ENCODE measurements at regions not wholly inside any gene's neighbourhood (a gene's known extent, or its start where the extent isn't known, plus 50 kb on each side); places are given as distances from the start of the nearest gene placed in this dataset.

DNA sequence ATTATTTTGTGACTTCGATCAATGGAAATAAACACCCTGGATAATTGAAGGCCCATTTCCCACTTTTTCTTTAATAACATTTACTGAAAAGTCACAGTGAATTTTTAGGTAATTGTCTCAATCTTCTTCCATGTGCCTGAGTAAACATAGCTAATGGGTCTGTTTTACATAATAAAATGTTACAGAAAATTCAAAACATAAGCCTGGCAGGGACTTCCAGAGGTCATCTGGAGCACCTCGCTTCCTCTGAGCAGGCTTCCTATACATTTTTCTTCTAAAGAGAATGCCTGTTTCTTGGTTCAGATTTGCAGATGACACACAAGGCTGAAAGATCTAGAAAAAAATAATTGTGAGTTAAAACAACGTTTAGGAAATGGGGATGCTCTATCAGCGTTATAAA lies 183.8 kb upstream of the PDE3A start:
- Histone ChIP-seq H3K4me3 (ENCODE audit: low read length) (no peak overlapping the region), H3K27ac (ENCODE audit: low read depth in 1 of 2, low read length in 2 of 2) (no peak overlapping the region), H3K4me1 (ENCODE audit: insufficient read depth, low read length) (no peaks in the 10 kb centered on the region), H3K27me3 (ENCODE audit: control insufficient read depth in 1 of 2, insufficient read depth in 2 of 2, low read length in 2 of 2) (no peaks in the 10 kb centered on the region), H3K9me3 (ENCODE audit: control insufficient read depth in 1 of 2, insufficient read depth in 1 of 2, low read length in 2 of 2) (peaks cover 0 to 4% of the 10 kb centered on the region in 2 experiments), H3K36me3 (ENCODE audit: insufficient read depth, low read length) (no peaks in the 10 kb centered on the region)
- H3K4me1 Mint-ChIP-seq (ENCODE audit: low read depth), result no peaks in the 10 kb centered on the region
- TF ChIP-seq, protein P1, sequence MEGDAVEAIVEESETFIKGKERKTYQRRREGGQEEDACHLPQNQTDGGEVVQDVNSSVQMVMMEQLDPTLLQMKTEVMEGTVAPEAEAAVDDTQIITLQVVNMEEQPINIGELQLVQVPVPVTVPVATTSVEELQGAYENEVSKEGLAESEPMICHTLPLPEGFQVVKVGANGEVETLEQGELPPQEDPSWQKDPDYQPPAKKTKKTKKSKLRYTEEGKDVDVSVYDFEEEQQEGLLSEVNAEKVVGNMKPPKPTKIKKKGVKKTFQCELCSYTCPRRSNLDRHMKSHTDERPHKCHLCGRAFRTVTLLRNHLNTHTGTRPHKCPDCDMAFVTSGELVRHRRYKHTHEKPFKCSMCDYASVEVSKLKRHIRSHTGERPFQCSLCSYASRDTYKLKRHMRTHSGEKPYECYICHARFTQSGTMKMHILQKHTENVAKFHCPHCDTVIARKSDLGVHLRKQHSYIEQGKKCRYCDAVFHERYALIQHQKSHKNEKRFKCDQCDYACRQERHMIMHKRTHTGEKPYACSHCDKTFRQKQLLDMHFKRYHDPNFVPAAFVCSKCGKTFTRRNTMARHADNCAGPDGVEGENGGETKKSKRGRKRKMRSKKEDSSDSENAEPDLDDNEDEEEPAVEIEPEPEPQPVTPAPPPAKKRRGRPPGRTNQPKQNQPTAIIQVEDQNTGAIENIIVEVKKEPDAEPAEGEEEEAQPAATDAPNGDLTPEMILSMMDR (IDR thresholded peaks at IDR 0.05), result no peak
- peaks cover 6% of the 10 kb centered on the region for H3K9me3 Mint-ChIP-seq
- intact Hi-C loops (cut with DNase I, micrococcal nuclease), result no loop called here
- DNase-seq (no peak), ATAC-seq (ENCODE audit: poor library complexity) (no peak)
- CTCF ChIA-PET, result no interaction called here
- no peaks in the 10 kb centered on the region for H3K36me3 Mint-ChIP-seq (ENCODE audit: low read depth)
- no peak overlapping the region for H3K4me3 Mint-ChIP-seq
- H3K27me3 Mint-ChIP-seq, result no peaks in the 10 kb centered on the region
- H3K27ac Mint-ChIP-seq, result no peak overlapping the region
- POLR2A ChIA-PET, result no interaction called here

DNA sequence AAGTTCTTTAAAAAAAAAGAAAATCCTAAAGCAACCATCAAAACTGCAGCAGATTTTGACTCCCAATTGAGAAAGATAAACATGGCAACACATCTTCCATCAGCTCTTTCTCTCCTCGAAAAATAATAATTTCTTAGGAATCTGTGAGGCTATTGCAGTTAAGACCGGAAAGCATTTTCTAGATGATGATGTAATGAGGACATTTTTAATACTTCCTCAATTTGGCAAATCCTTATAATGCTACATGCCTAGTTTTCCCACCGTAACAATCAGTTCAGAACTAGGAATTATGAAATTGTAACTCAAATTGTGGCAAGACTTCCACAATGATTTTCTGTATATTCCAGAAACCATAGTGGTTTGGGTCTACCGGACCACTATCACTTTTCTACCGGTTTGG lies 180.9 kb upstream of the PDE3A start:
- Histone ChIP-seq H3K27me3 (ENCODE audit: control insufficient read depth in 1 of 2, insufficient read depth in 2 of 2, low read length in 2 of 2) (no peaks in the 10 kb centered on the region), H3K27ac (ENCODE audit: low read depth in 1 of 2, low read length in 2 of 2) (no peak overlapping the region), H3K4me1 (ENCODE audit: insufficient read depth, low read length) (no peaks in the 10 kb centered on the region), H3K9me3 (ENCODE audit: control insufficient read depth in 1 of 2, insufficient read depth in 1 of 2, low read length in 2 of 2) (peaks cover 0 to 4% of the 10 kb centered on the region in 2 experiments), H3K36me3 (ENCODE audit: insufficient read depth, low read length) (no peaks in the 10 kb centered on the region), H3K4me3 (ENCODE audit: low read length) (no peak overlapping the region)
- peaks cover 6% of the 10 kb centered on the region for H3K9me3 Mint-ChIP-seq
- TF ChIP-seq, protein P1 (IDR thresholded peaks at IDR 0.05), result no peak
- no peak overlapping the region for H3K27ac Mint-ChIP-seq
- no peak for ATAC-seq (ENCODE audit: poor library complexity)
- no peak overlapping the region for H3K4me3 Mint-ChIP-seq
- H3K27me3 Mint-ChIP-seq, result no peaks in the 10 kb centered on the region
- CTCF ChIA-PET, result no interaction called here
- POLR2A ChIA-PET, result no interaction called here
- DNase-seq, result no peak
- H3K4me1 Mint-ChIP-seq (ENCODE audit: low read depth), result no peaks in the 10 kb centered on the region
- intact Hi-C loops (cut with DNase I, micrococcal nuclease), result no loop called here
- no peaks in the 10 kb centered on the region for H3K36me3 Mint-ChIP-seq (ENCODE audit: low read depth)

DNA sequence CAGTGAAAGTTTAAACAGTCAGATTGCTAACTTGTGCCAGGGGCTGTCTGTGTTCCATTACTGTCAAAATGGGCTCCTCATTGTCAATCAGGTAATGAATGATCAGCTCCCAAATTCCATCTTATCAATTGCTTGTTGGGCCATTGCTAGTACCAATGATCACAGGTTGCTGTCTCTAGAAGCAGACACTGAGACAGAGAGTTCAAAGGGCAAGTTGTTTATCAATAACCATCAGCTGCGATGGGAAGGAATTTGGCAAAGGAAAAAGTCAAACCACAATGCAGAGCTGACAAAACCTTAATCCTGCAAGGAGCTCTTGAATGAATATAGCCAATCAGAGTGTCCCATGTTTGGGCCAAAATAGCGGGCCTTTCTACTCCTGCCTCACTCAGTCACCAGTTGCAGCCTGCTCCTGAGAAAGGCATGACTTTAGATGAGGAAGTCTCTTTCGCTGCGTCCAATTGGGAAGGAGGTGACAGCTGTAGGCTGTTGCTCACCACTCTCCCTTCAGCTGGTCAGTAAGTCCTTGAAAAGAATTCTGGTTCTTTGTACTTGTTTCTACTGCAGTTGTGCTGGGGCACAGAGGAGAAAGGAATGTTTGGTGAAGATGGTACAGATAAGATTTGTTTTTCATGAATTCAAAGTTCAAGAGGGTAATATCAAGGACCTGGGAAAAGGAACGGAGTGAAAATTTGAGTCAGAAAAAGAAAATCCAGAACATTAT lies 179.2 kb upstream of the PDE3A start:
- ChIA-PET POLR2A (no interaction called here), CTCF (no interaction called here)
- no peaks in the 10 kb centered on the region for H3K4me1 Mint-ChIP-seq (ENCODE audit: low read depth)
- TF ChIP-seq, protein P1 (IDR thresholded peaks at IDR 0.05), result no peak
- ATAC-seq (ENCODE audit: poor library complexity) (no peak), DNase-seq (no peak)
- H3K27me3 Mint-ChIP-seq, result no peaks in the 10 kb centered on the region
- Histone ChIP-seq H3K36me3 (ENCODE audit: insufficient read depth, low read length) (no peaks in the 10 kb centered on the region), H3K27ac (ENCODE audit: low read depth in 1 of 2, low read length in 2 of 2) (no peak overlapping the region), H3K4me1 (ENCODE audit: insufficient read depth, low read length) (no peaks in the 10 kb centered on the region), H3K4me3 (ENCODE audit: low read length) (no peak overlapping the region), H3K27me3 (ENCODE audit: control insufficient read depth in 1 of 2, insufficient read depth in 2 of 2, low read length in 2 of 2) (no peaks in the 10 kb centered on the region), H3K9me3 (ENCODE audit: control insufficient read depth in 1 of 2, insufficient read depth in 1 of 2, low read length in 2 of 2) (peaks cover 0 to 4% of the 10 kb centered on the region in 2 experiments)
- no peaks in the 10 kb centered on the region for H3K36me3 Mint-ChIP-seq (ENCODE audit: low read depth)
- no peak overlapping the region for H3K27ac Mint-ChIP-seq
- H3K9me3 Mint-ChIP-seq, result peaks cover 6% of the 10 kb centered on the region
- no peak overlapping the region for H3K4me3 Mint-ChIP-seq
- intact Hi-C loops (cut with DNase I, micrococcal nuclease), result no loop called here

Measured in CD4-positive, alpha-beta T cell (primary cell).